HS-27A (cell line): ENCODE measurements at regions not wholly inside any gene's neighbourhood (a gene's known extent, or its start where the extent isn't known, plus 50 kb on each side); places are given as distances from the start of the nearest gene placed in this dataset.
"Not testable (repeated sequence)": the region's sequence is repeated elsewhere in the genome, so short reads cannot be mapped to it uniquely, and the experiment has no call there.

ENCODE experiments used
- DNase-seq: peaks from one replicate; pipeline ENCODE4 v3.0.0-alpha.2; 2012; ENCODE audit warnings: low read depth, missing footprints

- no peak for DNase-seq
Observed at GRCh38 chr9:2496934-2497333, 124.7 kb upstream of the VLDLR start.

GRCh38 chr9:2497666-2498400 lies 123.8 kb upstream of the VLDLR start:
- DNase-seq: no peak

GRCh38 chr9:2502210-2502609 lies 119.4 kb upstream of the VLDLR start:
- DNase-seq: no peak

GRCh38 chr9:2502760-2503159 lies 118.8 kb upstream of the VLDLR start:
- no peak for DNase-seq

GRCh38 chr9:2506321-2506720 lies 115.3 kb upstream of the VLDLR start:
- no peak for DNase-seq

DNA sequence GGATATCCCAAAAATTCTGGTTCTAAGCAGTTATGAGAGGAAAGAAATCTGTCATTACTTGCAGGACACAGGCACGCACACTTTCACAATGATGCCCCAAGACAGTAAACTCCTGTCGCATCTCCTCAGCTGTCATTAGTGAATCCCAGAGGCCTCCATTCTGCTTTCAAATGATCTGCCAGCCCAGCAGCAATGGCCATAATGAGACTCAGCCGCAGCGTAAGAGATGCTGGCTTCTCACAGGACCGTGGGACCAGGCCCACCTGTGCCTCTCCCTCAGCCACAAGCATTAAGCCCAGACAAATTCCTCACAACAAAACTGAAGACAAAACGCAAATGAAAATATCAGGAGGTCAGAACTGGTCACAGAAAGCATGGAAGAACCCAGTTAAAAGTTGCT lies 98.0 kb upstream of the VLDLR start:
- no peak for DNase-seq

DNA sequence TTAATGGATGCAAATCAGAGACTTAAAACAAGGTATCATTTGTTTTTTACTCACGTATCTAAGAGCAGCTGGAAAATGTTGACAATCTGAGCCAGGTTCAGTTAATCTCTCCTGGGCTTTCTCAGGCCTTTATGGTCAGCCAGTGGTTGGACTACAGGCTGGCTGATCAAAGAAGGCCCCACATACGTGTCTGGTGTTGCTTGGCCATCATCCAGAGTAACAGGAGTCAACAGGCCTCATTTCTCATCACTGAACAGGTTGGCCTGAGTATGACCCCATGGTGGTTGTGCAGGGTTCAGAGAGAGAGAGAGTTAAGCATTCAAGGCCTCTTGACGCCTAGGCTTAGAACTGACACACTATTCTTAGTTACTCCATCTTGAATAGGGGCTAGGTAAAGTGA lies 97.0 kb upstream of the VLDLR start:
- DNase-seq: no peak

- DNase-seq: no peak
Observed at GRCh38 chr9:2525147-2525546, 96.4 kb upstream of the VLDLR start.

GRCh38 chr9:2526071-2526828 lies 95.3 kb upstream of the VLDLR start:
- no peak for DNase-seq

- no peak for DNase-seq
Observed at GRCh38 chr9:2531481-2531880, 90.1 kb upstream of the VLDLR start.

DNA sequence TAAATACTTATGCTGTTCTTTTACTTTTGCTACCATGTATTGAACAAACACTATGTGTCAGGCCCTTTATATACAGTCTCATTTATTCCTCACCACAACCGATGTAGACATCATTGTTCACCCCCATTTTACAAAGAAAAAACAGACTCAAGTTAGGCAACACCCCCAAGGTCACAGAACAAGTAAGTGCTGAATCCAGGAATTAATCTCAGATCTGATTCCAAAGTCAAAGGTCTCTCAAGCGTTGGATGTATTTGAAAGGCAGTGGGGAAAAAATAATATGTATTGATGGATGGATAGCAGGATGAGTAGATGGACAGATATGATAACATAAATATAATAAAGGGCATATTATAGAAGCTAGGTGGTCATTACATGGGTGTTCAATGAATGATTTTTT lies 85.1 kb upstream of the VLDLR start:
- no peak for DNase-seq

DNA sequence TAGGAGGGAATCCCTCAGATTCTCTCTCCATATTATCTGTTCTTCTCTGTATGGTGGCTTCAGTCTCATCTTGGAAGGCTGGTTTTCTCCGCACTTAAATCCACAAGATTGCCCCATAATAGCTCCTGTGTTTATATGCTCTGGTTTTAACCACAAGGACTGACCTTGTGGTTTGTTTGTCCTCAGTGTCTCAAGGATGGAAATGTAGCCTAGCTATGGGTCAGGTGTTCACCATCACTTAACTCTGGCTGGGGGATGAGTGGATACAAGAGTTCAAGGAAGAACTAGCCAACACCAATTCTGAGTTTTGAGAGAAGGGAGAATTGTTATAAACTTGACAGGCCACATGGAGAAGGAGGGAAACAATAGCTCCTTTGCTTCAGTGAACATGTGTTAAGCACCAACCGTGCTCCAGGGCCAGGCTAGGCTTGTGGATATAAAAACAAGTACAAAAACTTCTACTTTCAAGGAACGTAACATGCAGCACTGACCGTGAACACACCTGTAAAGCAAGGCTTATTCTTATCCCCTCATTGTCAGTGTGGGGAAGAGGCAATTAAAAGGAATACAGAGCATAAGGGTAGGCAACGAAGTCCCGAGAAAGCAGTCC lies 75.6 kb upstream of the VLDLR start:
- no peak for DNase-seq

DNA sequence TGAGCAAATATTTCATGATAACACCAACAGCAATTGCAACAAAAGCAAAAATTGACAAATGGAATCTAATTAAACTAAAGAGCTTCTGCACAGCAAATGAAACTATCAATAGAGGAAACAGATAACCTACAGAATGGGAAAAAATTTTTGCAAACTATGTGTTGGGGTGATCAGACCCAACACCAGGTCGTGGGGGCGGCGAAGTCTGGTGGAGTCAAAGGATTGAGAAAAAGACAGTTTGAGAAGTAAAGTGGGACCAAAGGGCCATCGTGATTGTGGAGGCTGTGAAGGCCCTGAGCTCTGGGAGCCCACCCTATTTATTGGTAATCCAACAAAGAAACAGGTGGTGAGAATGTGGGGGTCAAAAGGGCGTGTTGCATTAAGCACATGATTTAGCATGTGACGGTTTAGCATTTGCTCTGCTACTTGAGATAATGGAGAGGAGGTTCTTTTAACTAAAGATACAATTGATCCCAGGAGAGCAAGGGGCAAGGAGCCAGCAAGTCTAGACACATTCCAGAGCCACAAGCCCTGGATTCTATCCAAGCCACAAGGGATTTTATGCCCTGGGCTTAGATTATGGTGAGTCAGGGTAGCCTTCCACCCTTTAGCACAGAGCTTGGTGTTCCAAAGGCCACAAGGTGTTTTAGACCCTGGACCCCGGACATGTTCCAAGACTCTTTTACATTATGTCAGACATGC lies 65.5 kb upstream of the VLDLR start:
- not testable (repeated sequence) for DNase-seq

DNA sequence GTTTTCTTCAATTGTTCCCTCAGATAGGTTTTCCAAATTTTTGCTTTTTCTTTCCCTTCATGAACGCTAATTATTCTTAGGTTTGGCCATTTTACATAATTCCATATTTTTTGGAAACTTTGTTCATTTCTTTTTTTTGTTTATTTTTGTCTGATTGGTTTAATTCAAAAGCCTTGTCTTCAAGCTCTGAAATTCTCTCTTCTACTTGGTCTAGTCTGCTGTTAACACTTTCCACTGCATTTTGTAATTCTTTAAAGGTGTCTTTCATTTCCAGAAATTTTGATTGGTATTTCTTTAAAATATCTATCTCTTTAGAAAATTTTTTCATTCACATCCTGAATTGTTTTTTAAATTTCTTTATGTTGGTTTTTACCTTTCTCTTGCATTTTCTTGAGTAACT lies 63.9 kb upstream of the VLDLR start:
- no peak for DNase-seq

DNA sequence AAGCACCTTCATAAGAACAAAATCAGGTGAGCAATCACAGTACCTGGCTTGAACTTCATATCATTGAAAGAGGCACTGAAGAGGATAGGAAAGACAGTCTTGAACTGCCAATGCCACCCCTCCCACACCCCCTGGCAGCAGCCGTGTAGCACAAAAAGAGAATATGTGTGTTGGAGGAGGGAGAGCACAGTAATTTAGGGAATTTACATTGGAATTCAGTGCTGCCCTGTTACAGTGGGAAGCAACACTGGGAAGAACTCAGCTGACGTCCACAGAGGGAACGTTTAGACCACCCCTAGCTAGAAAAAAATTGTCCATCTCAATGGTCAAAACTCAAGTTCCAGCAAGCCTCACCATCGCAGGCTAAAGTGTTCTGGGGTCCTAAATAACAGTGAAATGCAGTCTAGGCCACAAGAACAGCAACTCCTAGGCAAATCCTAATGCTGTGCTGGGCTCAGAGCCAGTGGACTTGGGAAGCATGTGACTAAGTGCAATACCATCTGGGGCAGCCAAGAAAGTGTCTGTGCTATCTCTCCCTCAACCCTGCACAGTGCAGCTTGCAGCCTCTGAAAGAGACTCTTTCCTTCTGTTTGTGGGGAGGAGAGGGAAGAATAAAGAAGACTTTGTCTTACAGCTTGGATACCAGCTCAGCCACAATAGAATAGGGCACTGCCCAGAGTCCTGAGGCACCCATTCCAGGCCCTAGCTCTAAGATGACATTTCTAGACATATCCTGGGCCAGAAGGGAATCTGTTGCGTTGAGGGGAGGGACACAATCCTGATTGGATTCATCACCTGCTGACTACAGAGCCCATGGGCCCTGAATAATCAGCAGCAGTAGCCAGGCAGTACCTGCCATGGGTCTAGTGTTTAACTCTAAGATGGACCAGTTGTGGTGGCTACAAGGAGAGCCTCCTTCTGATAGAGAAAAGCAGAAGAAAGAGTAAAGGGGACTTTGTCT lies 62.1 kb upstream of the VLDLR start:
- peak; percentile 75 for DNase-seq

- DNase-seq: no peak
Observed at GRCh38 chr9:2560180-2560579, 61.4 kb upstream of the VLDLR start.

DNA sequence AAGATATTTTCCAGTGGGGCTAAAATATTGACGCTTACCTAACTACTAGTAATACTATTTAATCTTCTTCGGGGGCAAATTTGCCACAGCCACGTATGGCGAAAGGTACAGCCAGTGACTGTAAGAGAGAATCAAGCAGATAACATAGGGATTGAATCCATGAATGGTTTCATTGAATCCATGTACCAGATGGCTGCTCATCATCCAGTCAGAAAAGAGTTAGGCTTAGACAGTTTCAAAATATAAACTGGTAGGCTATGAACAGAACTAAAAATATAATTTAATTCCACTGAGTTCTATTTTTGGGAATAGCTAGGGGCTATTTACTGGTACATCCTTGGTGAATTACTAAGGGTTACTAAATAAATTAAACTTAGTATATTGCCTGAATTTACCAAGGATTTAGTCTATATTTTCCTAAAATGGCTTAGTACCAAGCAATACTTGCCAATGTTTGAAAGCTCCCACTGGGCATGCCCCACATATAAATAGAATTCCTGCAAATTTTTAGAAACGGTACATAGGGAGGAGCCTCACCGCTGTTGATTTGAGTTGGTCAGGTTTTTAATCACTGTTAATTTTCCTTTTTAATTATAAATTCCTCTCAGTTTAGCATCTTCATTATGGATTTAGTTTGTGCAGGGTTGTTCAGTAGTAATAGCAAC lies 55.8 kb upstream of the VLDLR start:
- no peak for DNase-seq

DNA sequence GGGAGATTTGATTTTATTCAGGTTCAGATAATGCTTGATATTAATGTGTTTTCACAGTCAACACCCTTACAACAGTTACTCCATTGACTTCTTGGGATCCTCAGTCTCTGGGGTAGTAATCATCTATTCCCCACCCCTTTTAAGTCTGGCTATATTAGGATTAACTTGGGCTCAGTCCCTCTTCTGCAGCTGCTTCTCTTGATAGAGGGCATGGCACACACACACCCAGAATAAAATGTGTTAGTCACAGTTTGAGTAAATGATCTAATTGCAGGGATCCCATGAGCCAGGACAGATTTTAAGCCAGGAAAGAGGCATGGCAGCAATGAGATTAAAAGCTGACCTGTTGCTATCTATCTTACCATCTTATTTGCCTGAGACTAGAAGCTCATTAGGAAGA lies 53.7 kb upstream of the VLDLR start:
- DNase-seq: no peak

DNA sequence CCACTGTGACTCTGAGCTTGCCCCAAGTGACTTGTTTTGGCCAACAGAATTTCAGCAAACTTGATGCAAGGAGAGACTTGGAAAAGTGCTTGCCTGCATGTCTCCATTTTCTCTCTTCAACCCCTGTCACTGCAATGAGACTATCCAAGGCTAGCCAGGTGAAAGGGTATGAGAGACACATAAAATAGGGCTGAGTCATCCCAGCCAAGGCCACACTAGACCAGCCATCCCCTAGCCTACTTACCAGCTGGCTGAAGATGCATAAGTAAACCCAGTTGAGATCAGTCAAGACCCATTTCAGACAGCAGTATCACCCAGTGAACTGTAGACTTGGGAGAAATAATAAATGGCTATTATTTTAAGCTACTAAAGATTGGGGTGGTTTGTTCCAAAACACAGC lies 52.9 kb upstream of the VLDLR start:
- DNase-seq: no peak

DNA sequence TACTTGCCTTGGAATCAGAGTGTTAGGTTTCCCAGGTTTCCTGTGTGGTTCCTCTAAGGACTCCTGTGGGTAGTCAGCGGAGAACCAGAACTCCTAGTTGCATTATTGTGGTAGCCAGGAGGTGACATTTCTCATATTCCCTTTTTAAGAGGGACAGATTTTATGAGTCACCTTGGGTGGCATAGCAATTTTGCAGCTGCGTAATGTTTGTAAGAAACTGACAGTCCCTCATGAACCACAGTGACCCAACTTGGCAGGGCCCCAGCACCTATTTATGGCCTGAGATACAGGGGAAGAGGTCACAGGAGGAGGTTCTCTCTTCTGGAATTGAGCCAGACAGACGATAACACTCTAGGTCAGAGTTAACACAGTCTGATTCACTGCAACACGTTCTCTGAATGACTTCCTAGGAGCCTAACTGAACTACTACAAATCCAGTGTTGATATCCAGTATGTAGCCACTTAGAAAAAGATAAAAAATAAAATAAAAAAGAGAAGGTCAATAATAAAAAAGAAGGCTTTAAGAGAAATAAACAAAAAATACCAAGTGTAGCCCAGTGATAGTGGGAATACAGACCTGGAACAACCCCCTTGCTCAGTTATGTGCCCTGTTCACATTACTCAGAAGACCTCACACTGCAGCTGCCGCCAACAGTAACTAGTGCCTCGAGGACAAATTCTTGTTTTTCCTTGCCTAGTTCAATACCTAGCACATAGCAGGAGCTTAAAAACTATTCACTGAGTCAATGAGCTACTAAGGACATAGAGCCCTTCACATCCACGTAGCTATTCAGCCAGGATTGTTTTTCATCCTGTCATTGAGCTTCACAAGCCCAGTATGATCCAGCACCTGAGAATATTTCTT lies 50.7 kb upstream of the VLDLR start:
- DNase-seq: peak; percentile 58
